GM12878 (cell line): ENCODE measurements at regions not wholly inside any gene's neighbourhood (a gene's known extent, or its start where the extent isn't known, plus 50 kb on each side); places are given as distances from the start of the nearest gene placed in this dataset.

Experiments used
- ATAC-seq: fragments of 200-7000 bp; cut with Tn5 transposase; 3 replicates; pipeline ENCODE4 v1.9.1; 2020; ENCODE audit warnings: mild to moderate bottlenecking, moderate library complexity
- BruUV-seq: library from RNA; stranded (reverse); fragments of 400-500 nt; replicated peaks from 2 replicates; lab custom pipeline; 2021; lab: Mats Ljungman, UMichigan
- CTCF ChIA-PET: fragments of 300-600 bp; sonication (Branson Sonifier 250); formaldehyde crosslinking; extraction: SDS; loops from one replicate; lab custom pipeline; 2021; ENCODE audit warnings: inconsistent platforms; lab: Yijun Ruan, JAX
- POLR2A ChIA-PET: fragments of 350-600 bp; formaldehyde crosslinking; extraction: SDS; loops from one replicate; lab custom pipeline; 2021; ENCODE audit warnings: inconsistent platforms; lab: Charles Lee
- RAD21 ChIA-PET: fragments of 300-600 bp; sonication (Branson Sonifier 250); formaldehyde crosslinking; loops from one replicate; lab custom pipeline; 2023; ENCODE audit warnings: antibody characterized with exemption; ENCODE audit not compliant: unreplicated experiment; lab: Charles Lee
- SMC1A ChIA-PET: fragments of 300-600 bp; sonication (Branson Sonifier 250); formaldehyde crosslinking; loops from one replicate; lab custom pipeline; 2023; ENCODE audit not compliant: unreplicated experiment, uncharacterized antibody; lab: Charles Lee
- DNase-seq: peaks from one replicate; pipeline ENCODE4 v3.0.0-alpha.2; 2011; ENCODE audit warnings: low read depth, low spot score
- FAIRE-seq: peaks from 3 replicates; lab custom pipeline; 2011; peaks lifted over from hg19 to GRCh38; lab: Jason Lieb, UNC
- H2AFZ ChIP-seq: 2 replicates; pipeline ENCODE4 v1.6.0; 2011; ENCODE audit warnings: low read depth, low read length, control low read depth; ENCODE audit not compliant: control insufficient read depth
- H3K27ac ChIP-seq: 2 replicates; pipeline ENCODE4 v1.5.1; 2011; ENCODE audit warnings: control low read depth; ENCODE audit not compliant: control insufficient read depth, insufficient read depth
- H3K27me3 ChIP-seq, 2 experiments: replicated peaks in 1 of 2; 2 replicates each; pipeline versions ENCODE4 v1.6.0 to v1.6.1; 2011; ENCODE audit warnings: low read length in 1 of 2; ENCODE audit not compliant: control insufficient read depth in 2 of 2, insufficient read depth in 2 of 2
- H3K36me3 ChIP-seq, 2 experiments: 2 replicates each; pipeline ENCODE4 v1.5.1; 2011; ENCODE audit warnings: low read length in 1 of 2; ENCODE audit not compliant: control insufficient read depth in 2 of 2, insufficient read depth in 2 of 2
- H3K4me1 ChIP-seq: 2 replicates; pipeline ENCODE4 v1.6.1; 2011; ENCODE audit warnings: mild to moderate bottlenecking, low read length, moderate library complexity, mixed read lengths; ENCODE audit not compliant: control insufficient read depth, insufficient read depth
- H3K4me2 ChIP-seq: 2 replicates; pipeline ENCODE4 v1.6.0; 2011; ENCODE audit warnings: control low read depth; ENCODE audit not compliant: control insufficient read depth, insufficient read depth
- H3K4me3 ChIP-seq: fragments of 200-600 bp; sonication (generic); 2 replicates; pipeline ENCODE4 v1.5.1; 2016
- H3K79me2 ChIP-seq: 2 replicates; pipeline ENCODE4 v1.6.0; 2011; ENCODE audit warnings: low read length; ENCODE audit not compliant: control insufficient read depth, insufficient read depth
- H3K9ac ChIP-seq: 2 replicates; pipeline ENCODE4 v1.8.0; 2011; ENCODE audit warnings: low read length, control low read depth, mixed read lengths; ENCODE audit not compliant: control insufficient read depth, insufficient read depth
- H3K9me3 ChIP-seq: replicated peaks from 3 replicates; pipeline ENCODE4 v1.5.1; 2011; ENCODE audit warnings: mild to moderate bottlenecking, low read length; ENCODE audit not compliant: control insufficient read depth, insufficient read depth
- H4K20me1 ChIP-seq: 2 replicates; pipeline ENCODE4 v1.6.0; 2011; ENCODE audit not compliant: control insufficient read depth, insufficient read depth
- EP300 ChIP-seq, 2 experiments: fragments of 150-350 bp in 1 of 2; IDR thresholded peaks; 2 replicates each; pipeline ENCODE4 v1.6.1; 2011 to 2012; ENCODE audit warnings: low read depth in 2 of 2, low read length in 2 of 2, borderline replicate concordance in 1 of 2, improper control_type of control experiment in 1 of 2, inconsistent platforms in 1 of 2; ENCODE audit not compliant: control insufficient read depth in 1 of 2
- LARP7 ChIP-seq: fragments of 450-650 bp; IDR thresholded peaks from 2 replicates; pipeline ENCODE4 v1.6.1; 2017; ENCODE audit warnings: mild to moderate bottlenecking
- MTA3 ChIP-seq: IDR thresholded peaks from 2 replicates; pipeline ENCODE4 v1.6.1; 2012; ENCODE audit warnings: low read length, inconsistent platforms, borderline replicate concordance
- MYC ChIP-seq: IDR thresholded peaks from 2 replicates; pipeline ENCODE4 v1.6.1; 2011; ENCODE audit warnings: mild to moderate bottlenecking, low read length, moderate library complexity, inconsistent platforms; ENCODE audit not compliant: insufficient read depth, insufficient replicate concordance, insufficient read length, severe bottlenecking
- NRF1 ChIP-seq: conservative IDR thresholded peaks from 2 replicates; pipeline ENCODE4 v1.6.1; 2011; ENCODE audit warnings: mild to moderate bottlenecking, low read depth, low read length, improper control_type of control experiment
- RBBP5 ChIP-seq: fragments of 200-600 bp; sonication (generic); conservative IDR thresholded peaks from 2 replicates; pipeline ENCODE4 v1.6.1; 2016
- WGBS: methylation state at CpG from one replicate; pipeline ENCODE4 v1.1.6; 2016; ENCODE audit warnings: low lambda C conversion rate; ENCODE audit not compliant: insufficient replicate concordance, insufficient coverage; ENCODE audit errors: missing lambda C conversion rate; 5-methylcytosine and 5-hydroxymethylcytosine counted together
- in situ Hi-C: fragments of 300-500 bp; cut with MboI; formaldehyde crosslinking; loops from 9 replicates; pipeline ENCODE4 v1.14.3; 2018; ENCODE audit warnings: mixed read lengths
- intact Hi-C: fragments of 100-400 bp; cut with micrococcal nuclease; formaldehyde crosslinking; loops from one replicate; pipeline ENCODE4 v1.14.2; 2022; ENCODE audit not compliant: unreplicated experiment

- TF ChIP-seq NRF1: no peak
- no peak for TF ChIP-seq MYC
- no peak for TF ChIP-seq RBBP5
- no peak for TF ChIP-seq LARP7
- TF ChIP-seq, all 136 proteins: peak for 0
- H3K79me2 ChIP-seq: no peaks in the 10 kb centered on the region
- no peaks in the 10 kb centered on the region for H3K36me3 ChIP-seq
- H3K9ac ChIP-seq: no peak overlapping the region
- H2AFZ ChIP-seq: no peak overlapping the region
- FAIRE-seq (no peak), ATAC-seq (no peak), DNase-seq (no peak)
- no peak overlapping the region for H3K27ac ChIP-seq
- ChIA-PET CTCF (interaction anchor here (1.1 kb wide), 1 partner anchor 28 kb away, joined by 3 read pairs; no protein-coding TSS in a partner anchor), SMC1A (interaction anchor here (0.9 to 1.2 kb wide), 2 partner anchors 11 to 64 kb away, joined by 3 read pairs; no protein-coding TSS in a partner anchor), RAD21 (interaction anchor here (0.7 kb wide), 1 partner anchor 759 kb away, joined by 3 read pairs; no protein-coding TSS in a partner anchor), POLR2A (no interaction called here)
- intact Hi-C loops: no loop called here
- no peaks in the 10 kb centered on the region for H4K20me1 ChIP-seq
- H3K27me3 ChIP-seq: no peaks in the 10 kb centered on the region
- BruUV-seq: no TSS peak
- no peaks in the 10 kb centered on the region; the same call in 2 of the 3 replicates for H3K9me3 ChIP-seq
- WGBS: 21% methylated on average over 2 of the region's 2 CpGs
- no peak overlapping the region for H3K4me3 ChIP-seq
- no peak overlapping the region for H3K4me2 ChIP-seq
- H3K4me1 ChIP-seq: no peaks in the 10 kb centered on the region
- in situ Hi-C loops: no loop called here
Observed at GRCh38 chr5:97951139-97951538, 768.1 kb upstream of the RIOK2 start.

GRCh38 chr5:97955450-97955849 is 772.4 kb upstream of the RIOK2 start:
- H3K4me3 ChIP-seq: no peak overlapping the region
- H3K4me2 ChIP-seq: no peak overlapping the region
- no peak overlapping the region for H3K27ac ChIP-seq
- TF ChIP-seq MTA3 (no peak), EP300 (IDR thresholded peaks at IDR 0.05; ENCODE audit: borderline replicate concordance in 1 of 2, control insufficient read depth in 1 of 2, low read depth in 2 of 2, low read length in 2 of 2) (no peak)
- H2AFZ ChIP-seq: no peak overlapping the region
- H3K4me1 ChIP-seq: no peaks in the 10 kb centered on the region
- H4K20me1 ChIP-seq: no peaks in the 10 kb centered on the region
- WGBS: 0% methylated on average over 1 of the region's 1 CpG
- H3K79me2 ChIP-seq: no peaks in the 10 kb centered on the region
- RAD21 ChIA-PET: no interaction called here
- ATAC-seq (no peak), FAIRE-seq (no peak), DNase-seq (no peak)
- CTCF ChIA-PET: no interaction called here
- in situ Hi-C loops (no loop called here), intact Hi-C loops (no loop called here)
- POLR2A ChIA-PET: no interaction called here
- H3K27me3 ChIP-seq: no peaks in the 10 kb centered on the region
- SMC1A ChIA-PET: no interaction called here
- no peaks in the 10 kb centered on the region for H3K36me3 ChIP-seq
- H3K9me3 ChIP-seq: no peaks in the 10 kb centered on the region; the same call in 2 of the 3 replicates
- BruUV-seq: no TSS peak
- H3K9ac ChIP-seq: no peak overlapping the region
